GM19351 (cell line): ENCODE measurements at regions not wholly inside any gene's neighbourhood (a gene's known extent, or its start where the extent isn't known, plus 50 kb on each side); places are given as distances from the start of the nearest gene placed in this dataset.
A peak's percentile ranks its signal among the peaks of the same experiment; 100 is the strongest.

ENCODE experiments used
- ATAC-seq: cut with Tn5 transposase; IDR thresholded peaks from one replicate; pipeline ENCODE4 v1.9.1; 2021; ENCODE audit warnings: mild to moderate bottlenecking, moderate library complexity; ENCODE audit not compliant: unreplicated experiment

- ATAC-seq: peak; percentile 71
Observed at GRCh38 chr3:135310317-135310716, 515.3 kb downstream of the EPHB1 start.

GRCh38 chr3:135311699-135312098 is 516.6 kb downstream of the EPHB1 start:
- peak; percentile 43 for ATAC-seq

GRCh38 chr3:135314237-135314636 is 519.2 kb downstream of the EPHB1 start:
- ATAC-seq: no peak

GRCh38 chr3:135324301-135324700 is 529.2 kb downstream of the EPHB1 start:
- no peak for ATAC-seq

GRCh38 chr3:135325096-135325495 is 530.0 kb downstream of the EPHB1 start:
- no peak for ATAC-seq

GRCh38 chr3:135325726-135326235 is 530.7 kb downstream of the EPHB1 start:
- ATAC-seq: no peak

- no peak for ATAC-seq
Observed at GRCh38 chr3:135326851-135327250, 531.8 kb downstream of the EPHB1 start.

GRCh38 chr3:135328036-135328435 is 533.0 kb downstream of the EPHB1 start:
- no peak for ATAC-seq

- ATAC-seq: no peak
Observed at GRCh38 chr3:135329479-135329878, 534.4 kb downstream of the EPHB1 start.

GRCh38 chr3:135337192-135337591 is 542.1 kb downstream of the EPHB1 start:
- no peak for ATAC-seq

GRCh38 chr3:135348690-135349089 is 553.6 kb downstream of the EPHB1 start:
- no peak for ATAC-seq

GRCh38 chr3:135349254-135349948 is 554.3 kb downstream of the EPHB1 start:
- ATAC-seq: no peak

- ATAC-seq: no peak
Observed at GRCh38 chr3:135352213-135352612, 557.2 kb downstream of the EPHB1 start.

GRCh38 chr3:135362889-135363288 is 567.8 kb downstream of the EPHB1 start:
- ATAC-seq: no peak

- ATAC-seq: no peak
Observed at GRCh38 chr3:135364676-135365075, 569.6 kb downstream of the EPHB1 start.

GRCh38 chr3:135366816-135367215 is 571.8 kb downstream of the EPHB1 start:
- no peak for ATAC-seq

GRCh38 chr3:135368316-135368715 is 573.3 kb downstream of the EPHB1 start:
- ATAC-seq: no peak

- ATAC-seq: no peak
Observed at GRCh38 chr3:135368781-135369180, 573.7 kb downstream of the EPHB1 start.

GRCh38 chr3:135374571-135374970 is 579.5 kb downstream of the EPHB1 start:
- no peak for ATAC-seq

- no peak for ATAC-seq
Observed at GRCh38 chr3:135382188-135382587, 583.3 kb upstream of the PPP2R3A start.

- ATAC-seq: no peak
Observed at GRCh38 chr3:135382621-135383020, 582.9 kb upstream of the PPP2R3A start.

- no peak for ATAC-seq
Observed at GRCh38 chr3:135383301-135383700, 582.2 kb upstream of the PPP2R3A start.

GRCh38 chr3:135392151-135392550 is 573.4 kb upstream of the PPP2R3A start:
- ATAC-seq: no peak
